ENCODE measurements at regions not wholly inside any gene's neighbourhood (a gene's known extent, or its start where the extent isn't known, plus 50 kb on each side); places are given as distances from the start of the nearest gene placed in this dataset.

DNA sequence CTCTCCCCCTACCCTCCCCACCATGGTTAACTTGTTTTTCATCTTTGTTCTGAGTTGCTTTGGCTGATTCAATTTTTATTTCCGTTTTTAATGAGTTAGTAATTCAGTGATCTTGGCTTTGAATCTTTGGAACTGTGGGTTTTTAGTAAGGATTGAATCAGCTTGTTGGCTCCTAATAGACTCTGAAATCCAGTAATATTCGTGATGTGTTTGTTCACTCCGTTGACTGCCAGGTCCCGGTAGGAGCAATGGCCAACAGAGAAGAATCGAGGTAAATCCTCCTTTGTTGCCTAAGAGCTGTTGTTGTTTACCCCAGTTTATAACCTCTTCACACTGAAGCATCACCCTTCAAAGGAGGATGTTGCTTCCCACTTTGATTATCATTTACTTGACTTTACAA, 92.7 kb downstream of the PCSK1 start:
- Mint-ChIP-seq H3K27me3 (peaks cover 15% of the 10 kb centered on the region), H3K9me3 (no peaks in the 10 kb centered on the region), H3K4me3 (no peak overlapping the region), H3K27ac (no peak overlapping the region), H3K36me3 (ENCODE audit: low read depth) (no peaks in the 10 kb centered on the region), H3K4me1 (peaks cover 26% of the 10 kb centered on the region)
- DNase-seq (no peak), ATAC-seq (no peak)

DNA sequence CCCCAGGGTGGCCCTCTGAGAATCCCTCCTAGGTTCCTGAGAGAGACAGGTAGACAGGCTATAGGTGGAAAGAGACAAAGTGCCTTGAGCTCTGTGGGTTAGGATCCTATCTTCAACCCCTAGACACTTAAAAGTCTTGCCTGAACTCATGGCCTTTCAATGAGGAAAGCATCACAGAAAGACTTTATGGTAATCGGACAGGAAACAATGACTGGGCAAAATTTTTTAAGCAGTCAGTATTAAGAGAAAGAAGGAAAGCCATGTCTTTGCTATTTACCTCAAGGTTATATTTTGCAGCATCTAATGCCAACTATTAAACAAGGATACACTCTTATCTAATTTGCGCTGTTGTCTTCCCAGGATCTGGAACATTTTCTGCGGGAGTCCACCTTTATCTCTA, 93.2 kb downstream of the PCSK1 start:
- no peak for ATAC-seq
- DNase-seq = no peak
- Mint-ChIP-seq H3K36me3 (ENCODE audit: low read depth) (no peaks in the 10 kb centered on the region), H3K27me3 (peaks cover 15% of the 10 kb centered on the region), H3K4me3 (no peak overlapping the region), H3K27ac (no peak overlapping the region), H3K4me1 (peaks cover 21% of the 10 kb centered on the region), H3K9me3 (no peaks in the 10 kb centered on the region)

DNA sequence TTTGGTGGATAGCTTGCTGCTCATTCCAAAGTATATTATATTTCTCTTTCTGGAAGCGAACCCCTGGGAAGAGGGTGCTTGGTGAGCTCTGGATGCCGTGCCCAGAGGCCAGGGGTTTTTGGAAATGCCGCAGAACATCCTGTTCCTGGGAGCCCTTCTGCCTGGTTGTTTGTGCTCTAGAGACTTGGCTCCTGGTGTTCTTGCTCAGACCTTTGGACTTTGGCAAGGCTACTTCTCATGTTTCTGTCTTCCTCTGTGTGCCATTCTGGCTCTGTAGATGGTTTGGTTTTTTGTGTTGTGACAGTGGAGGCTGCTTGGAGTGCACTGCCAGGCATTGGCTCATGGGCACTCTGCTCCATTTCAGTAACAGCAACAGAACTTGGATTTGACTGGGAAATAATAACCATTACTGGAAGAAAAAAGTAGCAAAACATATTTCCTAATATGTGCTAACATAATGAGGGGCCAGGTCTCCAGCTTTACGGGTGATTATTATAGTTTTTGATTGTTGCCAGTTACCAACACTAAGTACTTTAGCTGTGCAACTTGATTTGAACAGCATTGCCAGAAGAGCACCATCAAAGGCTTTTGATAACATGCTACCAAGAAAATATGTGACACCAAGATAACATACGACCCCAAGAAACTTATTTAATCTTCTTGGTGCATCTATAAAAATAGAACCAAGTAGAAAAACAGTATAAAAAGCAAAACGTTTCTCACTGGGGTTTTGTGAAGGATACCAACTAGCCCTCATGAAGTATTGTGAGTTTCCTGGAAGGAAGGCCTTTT, 94.2 kb downstream of the PCSK1 start:
- Mint-ChIP-seq H3K27me3 (peaks cover 15% of the 10 kb centered on the region), H3K4me3 (no peak overlapping the region), H3K9me3 (no peaks in the 10 kb centered on the region), H3K27ac (no peak overlapping the region), H3K4me1 (peaks cover 12% of the 10 kb centered on the region), H3K36me3 (ENCODE audit: low read depth) (no peaks in the 10 kb centered on the region)
- no peak for DNase-seq
- ATAC-seq = no peak

DNA sequence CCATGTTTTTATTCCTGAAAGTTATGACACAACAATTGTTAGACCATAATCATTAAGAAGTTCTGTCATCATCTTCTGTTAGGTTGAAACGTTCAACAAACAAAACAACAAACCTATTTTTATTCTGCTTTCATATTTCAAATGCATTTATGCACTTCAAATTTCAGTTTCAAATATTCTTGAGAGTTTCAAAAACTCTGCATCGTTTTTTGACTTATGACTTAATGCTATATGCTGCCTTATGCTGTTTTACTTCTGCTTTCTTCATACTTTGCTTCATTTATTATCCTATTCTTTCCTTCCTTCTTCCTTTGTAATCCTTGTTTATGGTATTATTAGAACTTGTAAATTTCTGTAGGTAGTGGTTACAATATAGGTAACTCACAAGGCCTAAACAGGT, 95.0 kb downstream of the PCSK1 start:
- no peak for ATAC-seq
- H3K36me3 Mint-ChIP-seq (ENCODE audit: low read depth) = no peaks in the 10 kb centered on the region
- no peak for DNase-seq
- H3K9me3 Mint-ChIP-seq = no peaks in the 10 kb centered on the region
- peaks cover 12% of the 10 kb centered on the region for H3K4me1 Mint-ChIP-seq
- peaks cover 15% of the 10 kb centered on the region for H3K27me3 Mint-ChIP-seq
- H3K27ac Mint-ChIP-seq = no peak overlapping the region
- no peak overlapping the region for H3K4me3 Mint-ChIP-seq

DNA sequence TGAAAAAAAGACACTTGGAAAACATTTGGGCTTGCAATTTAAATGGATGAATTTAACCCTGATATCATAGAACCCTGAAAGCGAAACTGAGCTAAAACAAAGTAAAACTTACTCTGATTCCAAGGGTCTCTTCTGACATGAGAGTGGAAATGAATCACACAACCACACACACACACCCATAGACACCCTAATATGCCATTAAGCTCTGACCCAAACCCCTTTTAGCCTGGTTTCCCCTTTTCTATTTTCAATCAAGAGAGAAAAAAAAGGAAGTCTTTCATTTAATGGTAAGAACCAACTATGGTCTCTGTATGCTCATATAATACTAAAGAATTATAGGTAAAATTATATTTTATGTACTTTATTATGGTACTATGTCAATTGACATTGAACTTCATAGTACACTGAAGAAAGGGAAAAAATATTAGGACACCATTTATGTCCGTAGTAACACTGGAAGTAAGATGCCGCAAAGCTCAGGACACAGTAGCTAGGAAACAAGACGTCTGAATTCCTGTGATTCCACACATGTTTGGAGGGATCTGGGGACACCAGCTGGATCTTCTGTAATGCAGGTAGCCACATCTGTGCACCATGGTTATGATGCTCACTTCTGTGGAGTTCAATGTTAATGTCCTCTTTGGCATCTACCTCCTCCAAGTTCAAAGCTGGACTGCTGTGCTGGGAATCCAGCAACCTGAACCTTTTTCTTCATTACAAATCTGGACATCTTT, 95.8 kb downstream of the PCSK1 start:
- Mint-ChIP-seq H3K27ac (no peak overlapping the region), H3K4me1 (peaks cover 12% of the 10 kb centered on the region), H3K4me3 (no peak overlapping the region), H3K9me3 (no peaks in the 10 kb centered on the region), H3K36me3 (ENCODE audit: low read depth) (no peaks in the 10 kb centered on the region), H3K27me3 (peaks cover 19% of the 10 kb centered on the region)
- ATAC-seq (no peak), DNase-seq (no peak)

DNA sequence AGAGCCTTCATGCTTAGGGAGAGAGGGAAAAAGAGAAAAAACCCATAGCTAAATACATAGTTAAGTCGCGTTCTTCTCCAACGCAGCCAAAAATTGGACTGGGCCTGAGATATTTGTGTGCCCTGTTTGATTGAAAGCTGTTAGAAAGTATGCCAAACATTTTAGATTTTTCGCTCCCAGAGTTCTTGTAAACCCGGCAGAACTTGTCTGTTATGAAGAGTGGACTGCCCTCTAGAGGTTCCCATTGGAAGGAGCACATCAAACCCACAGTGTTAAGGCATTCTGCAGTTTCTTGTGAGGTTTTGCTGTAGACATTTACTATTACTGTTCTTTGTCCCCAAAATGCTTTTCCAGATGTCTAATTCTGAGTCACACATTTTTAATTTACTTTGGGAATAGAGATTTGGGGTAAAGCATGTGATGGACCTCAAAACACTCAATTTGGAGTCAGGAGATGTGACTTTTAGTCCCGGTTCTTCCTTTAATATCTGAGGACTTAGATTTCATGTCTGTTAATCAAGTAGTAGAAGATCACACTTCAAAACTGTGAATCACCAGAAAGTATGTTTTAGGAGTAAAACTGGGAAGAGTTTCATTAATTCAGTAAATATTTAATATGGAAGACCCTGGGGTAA, 96.6 kb downstream of the PCSK1 start:
- Mint-ChIP-seq H3K4me1 (peaks cover 12% of the 10 kb centered on the region), H3K27me3 (peaks cover 17% of the 10 kb centered on the region), H3K27ac (no peak overlapping the region), H3K4me3 (no peak overlapping the region), H3K36me3 (ENCODE audit: low read depth) (no peaks in the 10 kb centered on the region), H3K9me3 (no peaks in the 10 kb centered on the region)
- ATAC-seq = peak; percentile 79
- DNase-seq = peak; percentile 51

DNA sequence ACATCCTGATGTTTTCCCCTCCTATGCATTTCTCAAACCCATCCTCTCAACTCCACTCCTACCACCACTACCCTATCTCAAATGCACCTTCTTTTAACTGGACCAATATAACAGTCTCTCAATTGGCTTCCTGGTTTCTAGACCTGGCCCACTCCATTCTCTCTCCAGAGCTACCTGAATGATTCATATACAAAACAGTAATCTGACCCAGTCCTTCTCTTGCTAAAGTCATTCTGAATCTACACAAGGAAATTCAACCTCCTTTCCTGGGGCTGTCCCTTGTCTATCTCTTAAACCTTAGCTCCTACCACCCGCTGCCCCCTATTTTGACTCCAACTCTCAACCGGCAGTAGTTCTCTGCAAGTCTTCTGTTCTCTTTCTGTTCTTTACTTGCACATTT, 97.2 kb downstream of the PCSK1 start:
- no peaks in the 10 kb centered on the region for H3K9me3 Mint-ChIP-seq
- H3K4me1 Mint-ChIP-seq = peaks cover 15% of the 10 kb centered on the region
- no peak for DNase-seq
- H3K36me3 Mint-ChIP-seq (ENCODE audit: low read depth) = no peaks in the 10 kb centered on the region
- H3K27me3 Mint-ChIP-seq = peaks cover 17% of the 10 kb centered on the region
- ATAC-seq = peak; percentile 81
- H3K27ac Mint-ChIP-seq = no peak overlapping the region
- H3K4me3 Mint-ChIP-seq = no peak overlapping the region

DNA sequence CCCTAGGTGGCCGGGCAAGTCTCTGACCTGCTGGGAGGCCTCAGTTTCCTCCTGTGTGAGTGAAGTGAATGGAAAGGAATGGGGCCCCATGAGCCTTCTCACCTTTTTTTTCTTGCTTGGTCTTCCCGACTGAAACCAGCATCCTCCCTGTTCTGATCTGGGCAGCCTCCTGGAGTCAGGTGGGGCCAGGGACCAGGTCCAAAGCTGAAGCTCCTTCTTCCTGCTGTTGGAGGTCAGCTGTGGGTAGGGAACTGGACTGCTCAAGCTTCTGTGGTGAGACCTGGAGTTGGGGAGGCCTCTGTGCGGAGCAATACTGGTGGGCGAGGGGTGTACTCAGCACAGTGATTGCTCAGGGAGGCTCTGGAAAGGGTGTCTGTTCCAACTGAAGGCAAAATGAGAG, 99.7 kb downstream of the PCSK1 start:
- Mint-ChIP-seq H3K27me3 (peaks cover 12% of the 10 kb centered on the region), H3K36me3 (ENCODE audit: low read depth) (no peaks in the 10 kb centered on the region), H3K27ac (no peak overlapping the region), H3K4me3 (no peak overlapping the region), H3K9me3 (no peaks in the 10 kb centered on the region), H3K4me1 (peaks cover 19% of the 10 kb centered on the region)
- DNase-seq (no peak), ATAC-seq (no peak)

DNA sequence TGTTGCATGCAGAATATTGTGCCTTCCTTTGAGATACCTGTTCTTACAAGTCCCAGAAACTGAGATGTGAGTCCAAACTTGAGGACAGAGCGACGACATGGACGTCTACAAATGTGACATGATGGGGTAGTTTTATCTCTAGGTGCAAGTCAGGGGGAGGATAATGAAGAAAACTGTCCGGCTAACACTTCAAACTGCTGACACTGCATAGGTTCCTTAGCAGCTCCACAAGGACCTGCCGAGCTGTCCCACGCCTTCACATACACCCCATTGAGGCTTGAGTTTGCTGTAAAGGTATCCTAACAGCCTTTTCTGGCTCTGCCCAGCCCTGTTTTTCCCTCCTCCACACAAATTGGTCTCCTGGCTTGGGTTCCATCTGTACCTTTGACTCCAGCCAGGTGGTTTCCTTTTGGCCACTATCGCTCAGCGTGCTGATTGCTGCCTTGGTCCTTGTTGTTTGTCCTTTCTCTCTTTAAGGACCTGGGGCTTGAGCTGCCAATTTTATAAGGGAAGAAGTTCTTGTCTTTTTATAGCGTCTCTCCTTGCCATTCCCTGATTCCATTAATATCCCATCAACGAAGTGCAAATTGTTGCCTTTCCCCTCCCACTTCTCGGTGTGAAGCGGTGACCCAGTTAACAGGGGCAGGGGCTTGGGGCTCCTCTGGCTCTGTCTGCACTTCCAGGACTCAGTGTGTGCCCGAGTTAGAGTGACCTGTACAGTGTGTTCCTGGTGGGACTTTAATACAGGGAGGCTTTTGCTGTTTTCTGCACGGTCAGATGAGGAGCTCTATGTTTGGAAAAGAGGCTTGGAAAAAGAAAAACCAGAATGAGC, 100.3 kb downstream of the PCSK1 start:
- peaks cover 12% of the 10 kb centered on the region for H3K27me3 Mint-ChIP-seq
- no peaks in the 10 kb centered on the region for H3K36me3 Mint-ChIP-seq (ENCODE audit: low read depth)
- H3K9me3 Mint-ChIP-seq = no peaks in the 10 kb centered on the region
- no peak overlapping the region for H3K4me3 Mint-ChIP-seq
- H3K27ac Mint-ChIP-seq = no peak overlapping the region
- ATAC-seq (no peak), DNase-seq (no peak)
- H3K4me1 Mint-ChIP-seq = peaks cover 19% of the 10 kb centered on the region

DNA sequence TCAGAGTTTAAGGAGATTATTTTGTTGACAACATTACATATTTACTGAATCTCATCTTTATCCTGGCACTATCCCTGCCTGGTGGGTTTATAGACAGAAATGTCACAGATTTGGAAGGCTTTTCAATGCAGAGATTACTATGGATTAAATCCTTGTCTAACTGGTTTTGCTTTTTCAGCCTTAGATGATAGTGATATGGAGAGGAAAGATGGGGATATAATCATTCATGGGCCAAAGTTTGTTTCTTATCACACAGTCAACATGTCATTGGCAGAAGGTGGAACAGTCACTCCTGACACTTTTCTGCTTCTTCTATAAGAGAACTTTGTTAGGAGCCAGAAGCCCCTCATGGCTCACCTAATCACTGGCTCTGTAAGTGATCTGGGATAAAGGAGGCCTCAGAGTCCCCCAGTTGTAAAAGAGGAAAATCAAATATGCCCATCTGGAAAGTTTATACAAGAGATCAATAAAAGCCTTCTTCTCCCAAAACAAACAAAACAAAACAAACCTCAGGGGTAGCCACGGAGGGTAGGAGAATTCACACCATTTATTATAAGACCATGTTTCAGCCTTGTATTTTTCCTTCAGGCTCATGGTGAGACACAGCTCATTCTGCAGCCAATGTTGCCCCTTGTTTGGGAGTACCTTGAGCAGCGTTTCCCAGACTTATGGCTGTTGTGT, 101.2 kb downstream of the PCSK1 start:
- Mint-ChIP-seq H3K4me1 (peaks cover 16% of the 10 kb centered on the region), H3K27ac (no peak overlapping the region), H3K36me3 (ENCODE audit: low read depth) (no peaks in the 10 kb centered on the region), H3K27me3 (peaks cover 16% of the 10 kb centered on the region), H3K4me3 (no peak overlapping the region), H3K9me3 (no peaks in the 10 kb centered on the region)
- no peak for ATAC-seq
- DNase-seq = no peak

DNA sequence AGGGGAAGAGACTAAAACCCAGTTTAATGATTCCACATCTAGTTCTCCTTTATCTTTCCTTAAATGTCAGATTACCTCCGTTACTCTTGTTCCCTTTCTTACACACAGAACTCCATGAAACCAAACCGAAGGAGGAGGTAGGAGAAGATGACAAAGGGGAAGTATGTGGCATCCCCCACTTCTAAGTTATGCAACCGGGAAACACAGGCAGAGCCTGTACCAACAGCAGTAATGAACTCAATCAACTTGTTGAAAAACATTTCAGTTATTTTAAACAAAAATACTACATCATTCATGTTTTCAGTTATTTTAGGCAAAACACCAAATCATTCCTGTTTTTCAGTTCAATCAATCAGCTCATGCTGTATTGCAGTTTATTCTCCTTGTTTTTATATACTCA, 101.8 kb downstream of the PCSK1 start:
- Mint-ChIP-seq H3K9me3 (no peaks in the 10 kb centered on the region), H3K27me3 (peaks cover 16% of the 10 kb centered on the region), H3K4me1 (peaks cover 16% of the 10 kb centered on the region), H3K36me3 (ENCODE audit: low read depth) (no peaks in the 10 kb centered on the region), H3K27ac (no peak overlapping the region), H3K4me3 (no peak overlapping the region)
- no peak for ATAC-seq
- DNase-seq = no peak

DNA sequence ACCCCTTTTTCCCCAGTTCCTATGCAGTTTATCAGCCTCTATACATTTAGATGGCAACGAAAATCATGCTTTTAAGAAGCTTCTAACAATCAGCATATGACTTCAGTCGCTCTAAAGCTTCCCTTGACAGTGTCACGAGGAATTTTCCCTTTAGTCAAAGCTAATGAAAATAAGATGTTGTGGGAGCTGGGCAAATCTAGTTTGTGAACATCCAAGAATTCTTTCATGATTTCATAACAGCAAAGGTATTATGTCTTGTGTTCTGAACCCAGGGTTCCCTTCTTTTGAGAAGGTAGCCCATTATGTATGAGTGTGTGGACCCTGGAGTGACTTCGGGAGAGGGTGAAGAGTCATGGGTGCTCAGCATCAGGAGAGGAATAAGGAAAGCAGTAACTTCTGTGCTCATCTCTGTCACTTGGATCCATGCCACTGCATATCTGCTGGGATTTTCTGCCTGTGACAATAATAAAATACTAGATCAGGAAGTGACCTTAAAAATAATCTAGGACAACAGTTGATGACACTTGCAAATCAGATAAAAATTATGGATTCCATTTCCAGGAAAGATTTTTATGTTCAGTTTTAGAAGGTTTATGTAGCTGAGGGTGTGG, 102.4 kb downstream of the PCSK1 start:
- DNase-seq (no peak), ATAC-seq (no peak)
- Mint-ChIP-seq H3K4me3 (no peak overlapping the region), H3K27me3 (peaks cover 16% of the 10 kb centered on the region), H3K9me3 (no peaks in the 10 kb centered on the region), H3K4me1 (peaks cover 16% of the 10 kb centered on the region), H3K27ac (no peak overlapping the region), H3K36me3 (ENCODE audit: low read depth) (no peaks in the 10 kb centered on the region)

DNA sequence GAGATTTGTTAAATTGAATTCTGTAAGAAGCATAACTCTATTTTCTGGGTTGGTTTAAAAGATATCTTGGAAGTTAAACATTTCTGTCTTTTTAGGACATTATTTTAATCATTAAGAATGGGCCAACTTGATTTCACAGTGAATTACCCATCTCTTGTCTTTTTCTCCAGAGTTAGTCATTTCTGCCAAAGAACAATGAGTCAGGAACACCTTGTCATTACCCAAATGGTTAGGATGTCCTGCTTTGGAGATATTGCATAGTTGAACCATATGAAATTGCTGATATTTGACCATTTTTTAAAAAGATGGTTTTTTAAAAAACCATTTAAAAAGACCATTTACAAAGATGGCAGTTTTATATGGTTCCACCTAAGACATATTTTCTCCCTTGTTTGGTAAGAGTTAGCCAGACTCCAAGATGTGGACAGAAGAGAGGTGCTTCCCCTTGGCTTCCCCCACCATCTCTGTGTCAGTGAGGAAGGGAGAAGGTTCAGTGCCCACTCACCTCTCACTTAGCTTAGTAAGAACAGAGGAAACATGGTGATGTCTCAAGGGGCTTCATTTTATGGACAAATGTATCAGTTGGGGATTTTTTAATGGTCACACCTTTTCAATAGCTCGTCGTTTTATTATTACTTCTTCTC, 103.0 kb downstream of the PCSK1 start:
- Mint-ChIP-seq H3K4me1 (peaks cover 16% of the 10 kb centered on the region), H3K9me3 (no peaks in the 10 kb centered on the region), H3K4me3 (no peak overlapping the region), H3K27ac (no peak overlapping the region), H3K27me3 (peaks cover 16% of the 10 kb centered on the region), H3K36me3 (ENCODE audit: low read depth) (no peaks in the 10 kb centered on the region)
- DNase-seq (no peak), ATAC-seq (peak; percentile 69)
